WTC11 (cell line): ENCODE measurements at regions not wholly inside any gene's neighbourhood (a gene's known extent, or its start where the extent isn't known, plus 50 kb on each side); places are given as distances from the start of the nearest gene placed in this dataset.
A peak's percentile ranks its signal among the peaks of the same experiment; 100 is the strongest.
"Not testable (repeated sequence)": the region's sequence is repeated elsewhere in the genome, so short reads cannot be mapped to it uniquely, and the experiment has no call there.

ENCODE experiments used
- ATAC-seq: fragments of 200-7000 bp; cut with Tn5 transposase; 2 replicates; pipeline ENCODE4 v1.10.0; 2021; ENCODE audit warnings: mild to moderate bottlenecking, moderate library complexity
- CTCF ChIA-PET: fragments of 300-600 bp; sonication (Branson Sonifier 250); formaldehyde crosslinking; loops from one replicate; lab custom pipeline; 2021; ENCODE audit warnings: antibody characterized with exemption; lab: Charles Lee
- POLR2A ChIA-PET: fragments of 350-600 bp; sonication (Branson Sonifier 250); formaldehyde crosslinking; loops from one replicate; lab custom pipeline; 2021; ENCODE audit warnings: antibody characterized with exemption; lab: Charles Lee
- DNase-seq: peaks from one replicate; pipeline ENCODE4 v3.0.0; 2021; ENCODE audit warnings: low spot score
- H3K27ac Mint-ChIP-seq: 2 replicates; pipeline ENCODE4 v1.8.0; 2021; ENCODE audit warnings: mixed read lengths
- H3K27me3 Mint-ChIP-seq: 2 replicates; pipeline ENCODE4 v1.8.0; 2021; ENCODE audit warnings: low read depth, mild to moderate bottlenecking, moderate library complexity, mixed read lengths
- H3K36me3 Mint-ChIP-seq: 2 replicates; pipeline ENCODE4 v1.8.0; 2021; ENCODE audit warnings: mixed read lengths
- H3K4me1 Mint-ChIP-seq: 2 replicates; pipeline ENCODE4 v1.8.0; 2022; ENCODE audit warnings: mixed read lengths
- H3K4me3 Mint-ChIP-seq: 2 replicates; pipeline ENCODE4 v1.8.0; 2021; ENCODE audit warnings: mild to moderate bottlenecking, moderate library complexity, mixed read lengths
- H3K9me3 Mint-ChIP-seq: 2 replicates; pipeline ENCODE4 v1.8.0; 2021; ENCODE audit warnings: mixed read lengths
- CREB1 ChIP-seq: sonication (generic); formaldehyde crosslinking; IDR thresholded peaks from 2 replicates; pipeline ENCODE4 v1.8.0; 2023; ENCODE audit warnings: mild to moderate bottlenecking, missing genetic modification reagents
- ESRRA ChIP-seq: sonication (generic); formaldehyde crosslinking; IDR thresholded peaks from 2 replicates; pipeline ENCODE4 v1.8.1; 2022; ENCODE audit warnings: mild to moderate bottlenecking, missing genetic modification reagents, borderline replicate concordance
- JAZF1 ChIP-seq: fragments of 250-450 bp; sonication (Bioruptor Pico); IDR thresholded peaks from 2 replicates; pipeline ENCODE4 v1.9.0; 2021; ENCODE audit warnings: moderate library complexity, mild to moderate bottlenecking, inconsistent platforms
- JUN ChIP-seq: sonication (generic); formaldehyde crosslinking; IDR thresholded peaks from 2 replicates; pipeline ENCODE4 v1.8.0; 2023; ENCODE audit warnings: mild to moderate bottlenecking, missing genetic modification reagents
- MXD4 ChIP-seq: fragments of 250-450 bp; sonication (Bioruptor Pico); IDR thresholded peaks from 2 replicates; pipeline ENCODE4 v1.8.0; 2021; ENCODE audit warnings: mild to moderate bottlenecking, moderate library complexity, borderline replicate concordance
- NFE2L1 ChIP-seq: sonication (generic); formaldehyde crosslinking; IDR thresholded peaks from 2 replicates; pipeline ENCODE4 v1.8.1; 2023; ENCODE audit warnings: missing genetic modification reagents
- NFYB ChIP-seq: sonication (generic); formaldehyde crosslinking; conservative IDR thresholded peaks from 2 replicates; pipeline ENCODE4 v1.8.0; 2022; ENCODE audit warnings: low read depth, missing genetic modification reagents
- NR3C1 ChIP-seq: sonication (generic); formaldehyde crosslinking; conservative IDR thresholded peaks from 2 replicates; pipeline ENCODE4 v1.8.1; 2023; ENCODE audit warnings: low read depth, mild to moderate bottlenecking, missing genetic modification reagents
- RELA ChIP-seq: sonication (generic); formaldehyde crosslinking; IDR thresholded peaks from 2 replicates; pipeline ENCODE4 v1.8.1; 2022; ENCODE audit warnings: missing genetic modification reagents, mild to moderate bottlenecking, borderline replicate concordance
- ZNF263 ChIP-seq: sonication (generic); formaldehyde crosslinking; IDR thresholded peaks from 2 replicates; pipeline ENCODE4 v1.8.1; 2022; ENCODE audit warnings: low read depth, mild to moderate bottlenecking, moderate library complexity, missing genetic modification reagents
- ZNF671 ChIP-seq: fragments of 250-450 bp; sonication (Bioruptor Pico); IDR thresholded peaks from 2 replicates; pipeline ENCODE4 v1.8.0; 2021; ENCODE audit warnings: mild to moderate bottlenecking
- TF ChIP-seq, protein P1 (sequence below): sonication (generic); formaldehyde crosslinking; IDR thresholded peaks from 2 replicates; pipeline ENCODE4 v1.8.0; 2023; ENCODE audit warnings: missing genetic modification reagents, mild to moderate bottlenecking, borderline replicate concordance
- TF ChIP-seq, protein P2 (sequence below): fragments of 250-450 bp; sonication (Bioruptor Pico); IDR thresholded peaks from 2 replicates; pipeline ENCODE4 v1.9.0; 2021; ENCODE audit warnings: mild to moderate bottlenecking
- TF ChIP-seq, protein P3 (sequence below): fragments of 250-450 bp; sonication (Bioruptor Pico); IDR thresholded peaks from 2 replicates; pipeline ENCODE4 v2.1.2; 2022; ENCODE audit warnings: mild to moderate bottlenecking, moderate library complexity
- TF ChIP-seq, protein P4 (sequence below): sonication (generic); formaldehyde crosslinking; IDR thresholded peaks from 2 replicates; pipeline ENCODE4 v1.8.1; 2023; ENCODE audit warnings: mild to moderate bottlenecking, missing genetic modification reagents, borderline replicate concordance
- TF ChIP-seq, protein P5 (sequence below): fragments of 250-450 bp; sonication (Bioruptor Pico); IDR thresholded peaks from 2 replicates; pipeline ENCODE4 v1.9.0; 2021; ENCODE audit warnings: mild to moderate bottlenecking, borderline replicate concordance
- TF ChIP-seq, protein P6 (sequence below): sonication (generic); formaldehyde crosslinking; IDR thresholded peaks from 2 replicates; pipeline ENCODE4 v1.8.1; 2023; ENCODE audit warnings: mild to moderate bottlenecking, missing genetic modification reagents

DNA sequence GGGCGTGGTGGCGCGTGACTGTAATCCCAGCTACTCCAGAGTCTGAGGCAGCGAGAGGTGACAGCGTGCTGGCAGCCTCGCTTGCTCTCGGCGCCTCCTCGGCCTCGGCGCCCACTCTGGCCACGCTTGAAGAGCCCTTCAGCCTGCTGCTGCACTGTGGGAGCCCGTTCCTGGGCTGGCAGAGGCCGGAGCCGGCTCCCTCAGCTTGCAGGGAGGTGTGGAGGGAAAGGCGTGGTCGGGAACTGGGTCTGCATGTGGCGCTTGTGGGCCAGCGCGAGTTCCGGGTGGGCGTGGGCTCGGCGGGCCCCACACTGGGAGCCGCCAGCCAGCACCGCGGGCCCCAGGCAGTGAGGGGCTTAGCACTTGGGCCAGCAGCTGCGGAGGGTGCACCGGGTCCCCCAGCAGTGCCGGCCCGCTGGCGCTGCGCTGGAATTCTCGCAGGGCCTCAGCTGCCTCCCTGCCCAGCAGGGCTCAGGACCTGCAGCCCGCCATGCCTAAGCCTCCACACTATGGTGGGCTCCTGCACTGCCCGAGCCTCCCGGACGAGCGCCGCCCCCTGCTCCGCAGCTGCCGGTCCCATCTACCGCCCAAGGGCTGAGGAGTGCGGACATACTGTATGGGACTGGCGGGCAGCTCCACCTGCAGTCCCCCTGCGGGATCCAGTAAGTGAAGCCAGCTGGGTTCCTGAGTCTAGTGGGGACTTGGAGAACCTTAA lies 1093.3 kb upstream of the CDH8 start:
- ChIA-PET CTCF (no interaction called here), POLR2A (no interaction called here)
- H3K4me3 Mint-ChIP-seq: no peak overlapping the region
- TF ChIP-seq, protein P1, sequence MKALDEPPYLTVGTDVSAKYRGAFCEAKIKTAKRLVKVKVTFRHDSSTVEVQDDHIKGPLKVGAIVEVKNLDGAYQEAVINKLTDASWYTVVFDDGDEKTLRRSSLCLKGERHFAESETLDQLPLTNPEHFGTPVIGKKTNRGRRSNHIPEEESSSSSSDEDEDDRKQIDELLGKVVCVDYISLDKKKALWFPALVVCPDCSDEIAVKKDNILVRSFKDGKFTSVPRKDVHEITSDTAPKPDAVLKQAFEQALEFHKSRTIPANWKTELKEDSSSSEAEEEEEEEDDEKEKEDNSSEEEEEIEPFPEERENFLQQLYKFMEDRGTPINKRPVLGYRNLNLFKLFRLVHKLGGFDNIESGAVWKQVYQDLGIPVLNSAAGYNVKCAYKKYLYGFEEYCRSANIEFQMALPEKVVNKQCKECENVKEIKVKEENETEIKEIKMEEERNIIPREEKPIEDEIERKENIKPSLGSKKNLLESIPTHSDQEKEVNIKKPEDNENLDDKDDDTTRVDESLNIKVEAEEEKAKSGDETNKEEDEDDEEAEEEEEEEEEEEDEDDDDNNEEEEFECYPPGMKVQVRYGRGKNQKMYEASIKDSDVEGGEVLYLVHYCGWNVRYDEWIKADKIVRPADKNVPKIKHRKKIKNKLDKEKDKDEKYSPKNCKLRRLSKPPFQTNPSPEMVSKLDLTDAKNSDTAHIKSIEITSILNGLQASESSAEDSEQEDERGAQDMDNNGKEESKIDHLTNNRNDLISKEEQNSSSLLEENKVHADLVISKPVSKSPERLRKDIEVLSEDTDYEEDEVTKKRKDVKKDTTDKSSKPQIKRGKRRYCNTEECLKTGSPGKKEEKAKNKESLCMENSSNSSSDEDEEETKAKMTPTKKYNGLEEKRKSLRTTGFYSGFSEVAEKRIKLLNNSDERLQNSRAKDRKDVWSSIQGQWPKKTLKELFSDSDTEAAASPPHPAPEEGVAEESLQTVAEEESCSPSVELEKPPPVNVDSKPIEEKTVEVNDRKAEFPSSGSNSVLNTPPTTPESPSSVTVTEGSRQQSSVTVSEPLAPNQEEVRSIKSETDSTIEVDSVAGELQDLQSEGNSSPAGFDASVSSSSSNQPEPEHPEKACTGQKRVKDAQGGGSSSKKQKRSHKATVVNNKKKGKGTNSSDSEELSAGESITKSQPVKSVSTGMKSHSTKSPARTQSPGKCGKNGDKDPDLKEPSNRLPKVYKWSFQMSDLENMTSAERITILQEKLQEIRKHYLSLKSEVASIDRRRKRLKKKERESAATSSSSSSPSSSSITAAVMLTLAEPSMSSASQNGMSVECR (CRISPR knock-in tag): no peak
- TF ChIP-seq ZNF263 (no peak), RELA (CRISPR knock-in tag) (no peak), ZNF671 (CRISPR knock-in tag) (no peak), NR3C1 (CRISPR knock-in tag) (no peak), JAZF1 (no peak), CREB1 (CRISPR knock-in tag) (no peak), NFYB (CRISPR knock-in tag) (no peak), ESRRA (no peak), NFE2L1 (CRISPR knock-in tag) (no peak), MXD4 (CRISPR knock-in tag) (no peak), JUN (no peak)
- TF ChIP-seq, protein P2, sequence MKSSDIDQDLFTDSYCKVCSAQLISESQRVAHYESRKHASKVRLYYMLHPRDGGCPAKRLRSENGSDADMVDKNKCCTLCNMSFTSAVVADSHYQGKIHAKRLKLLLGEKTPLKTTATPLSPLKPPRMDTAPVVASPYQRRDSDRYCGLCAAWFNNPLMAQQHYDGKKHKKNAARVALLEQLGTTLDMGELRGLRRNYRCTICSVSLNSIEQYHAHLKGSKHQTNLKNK: no peak
- TF ChIP-seq, protein P3, sequence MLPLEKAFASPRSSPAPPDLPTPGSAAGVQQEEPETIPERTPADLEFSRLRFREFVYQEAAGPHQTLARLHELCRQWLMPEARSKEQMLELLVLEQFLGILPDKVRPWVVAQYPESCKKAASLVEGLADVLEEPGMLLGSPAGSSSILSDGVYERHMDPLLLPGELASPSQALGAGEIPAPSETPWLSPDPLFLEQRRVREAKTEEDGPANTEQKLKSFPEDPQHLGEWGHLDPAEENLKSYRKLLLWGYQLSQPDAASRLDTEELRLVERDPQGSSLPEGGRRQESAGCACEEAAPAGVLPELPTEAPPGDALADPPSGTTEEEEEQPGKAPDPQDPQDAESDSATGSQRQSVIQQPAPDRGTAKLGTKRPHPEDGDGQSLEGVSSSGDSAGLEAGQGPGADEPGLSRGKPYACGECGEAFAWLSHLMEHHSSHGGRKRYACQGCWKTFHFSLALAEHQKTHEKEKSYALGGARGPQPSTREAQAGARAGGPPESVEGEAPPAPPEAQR (CRISPR knock-in tag): no peak
- TF ChIP-seq, protein P4, sequence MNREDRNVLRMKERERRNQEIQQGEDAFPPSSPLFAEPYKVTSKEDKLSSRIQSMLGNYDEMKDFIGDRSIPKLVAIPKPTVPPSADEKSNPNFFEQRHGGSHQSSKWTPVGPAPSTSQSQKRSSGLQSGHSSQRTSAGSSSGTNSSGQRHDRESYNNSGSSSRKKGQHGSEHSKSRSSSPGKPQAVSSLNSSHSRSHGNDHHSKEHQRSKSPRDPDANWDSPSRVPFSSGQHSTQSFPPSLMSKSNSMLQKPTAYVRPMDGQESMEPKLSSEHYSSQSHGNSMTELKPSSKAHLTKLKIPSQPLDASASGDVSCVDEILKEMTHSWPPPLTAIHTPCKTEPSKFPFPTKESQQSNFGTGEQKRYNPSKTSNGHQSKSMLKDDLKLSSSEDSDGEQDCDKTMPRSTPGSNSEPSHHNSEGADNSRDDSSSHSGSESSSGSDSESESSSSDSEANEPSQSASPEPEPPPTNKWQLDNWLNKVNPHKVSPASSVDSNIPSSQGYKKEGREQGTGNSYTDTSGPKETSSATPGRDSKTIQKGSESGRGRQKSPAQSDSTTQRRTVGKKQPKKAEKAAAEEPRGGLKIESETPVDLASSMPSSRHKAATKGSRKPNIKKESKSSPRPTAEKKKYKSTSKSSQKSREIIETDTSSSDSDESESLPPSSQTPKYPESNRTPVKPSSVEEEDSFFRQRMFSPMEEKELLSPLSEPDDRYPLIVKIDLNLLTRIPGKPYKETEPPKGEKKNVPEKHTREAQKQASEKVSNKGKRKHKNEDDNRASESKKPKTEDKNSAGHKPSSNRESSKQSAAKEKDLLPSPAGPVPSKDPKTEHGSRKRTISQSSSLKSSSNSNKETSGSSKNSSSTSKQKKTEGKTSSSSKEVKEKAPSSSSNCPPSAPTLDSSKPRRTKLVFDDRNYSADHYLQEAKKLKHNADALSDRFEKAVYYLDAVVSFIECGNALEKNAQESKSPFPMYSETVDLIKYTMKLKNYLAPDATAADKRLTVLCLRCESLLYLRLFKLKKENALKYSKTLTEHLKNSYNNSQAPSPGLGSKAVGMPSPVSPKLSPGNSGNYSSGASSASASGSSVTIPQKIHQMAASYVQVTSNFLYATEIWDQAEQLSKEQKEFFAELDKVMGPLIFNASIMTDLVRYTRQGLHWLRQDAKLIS: no peak
- TF ChIP-seq, protein P5, sequence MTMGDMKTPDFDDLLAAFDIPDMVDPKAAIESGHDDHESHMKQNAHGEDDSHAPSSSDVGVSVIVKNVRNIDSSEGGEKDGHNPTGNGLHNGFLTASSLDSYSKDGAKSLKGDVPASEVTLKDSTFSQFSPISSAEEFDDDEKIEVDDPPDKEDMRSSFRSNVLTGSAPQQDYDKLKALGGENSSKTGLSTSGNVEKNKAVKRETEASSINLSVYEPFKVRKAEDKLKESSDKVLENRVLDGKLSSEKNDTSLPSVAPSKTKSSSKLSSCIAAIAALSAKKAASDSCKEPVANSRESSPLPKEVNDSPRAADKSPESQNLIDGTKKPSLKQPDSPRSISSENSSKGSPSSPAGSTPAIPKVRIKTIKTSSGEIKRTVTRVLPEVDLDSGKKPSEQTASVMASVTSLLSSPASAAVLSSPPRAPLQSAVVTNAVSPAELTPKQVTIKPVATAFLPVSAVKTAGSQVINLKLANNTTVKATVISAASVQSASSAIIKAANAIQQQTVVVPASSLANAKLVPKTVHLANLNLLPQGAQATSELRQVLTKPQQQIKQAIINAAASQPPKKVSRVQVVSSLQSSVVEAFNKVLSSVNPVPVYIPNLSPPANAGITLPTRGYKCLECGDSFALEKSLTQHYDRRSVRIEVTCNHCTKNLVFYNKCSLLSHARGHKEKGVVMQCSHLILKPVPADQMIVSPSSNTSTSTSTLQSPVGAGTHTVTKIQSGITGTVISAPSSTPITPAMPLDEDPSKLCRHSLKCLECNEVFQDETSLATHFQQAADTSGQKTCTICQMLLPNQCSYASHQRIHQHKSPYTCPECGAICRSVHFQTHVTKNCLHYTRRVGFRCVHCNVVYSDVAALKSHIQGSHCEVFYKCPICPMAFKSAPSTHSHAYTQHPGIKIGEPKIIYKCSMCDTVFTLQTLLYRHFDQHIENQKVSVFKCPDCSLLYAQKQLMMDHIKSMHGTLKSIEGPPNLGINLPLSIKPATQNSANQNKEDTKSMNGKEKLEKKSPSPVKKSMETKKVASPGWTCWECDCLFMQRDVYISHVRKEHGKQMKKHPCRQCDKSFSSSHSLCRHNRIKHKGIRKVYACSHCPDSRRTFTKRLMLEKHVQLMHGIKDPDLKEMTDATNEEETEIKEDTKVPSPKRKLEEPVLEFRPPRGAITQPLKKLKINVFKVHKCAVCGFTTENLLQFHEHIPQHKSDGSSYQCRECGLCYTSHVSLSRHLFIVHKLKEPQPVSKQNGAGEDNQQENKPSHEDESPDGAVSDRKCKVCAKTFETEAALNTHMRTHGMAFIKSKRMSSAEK (CRISPR knock-in tag): no peak
- TF ChIP-seq, protein P6, sequence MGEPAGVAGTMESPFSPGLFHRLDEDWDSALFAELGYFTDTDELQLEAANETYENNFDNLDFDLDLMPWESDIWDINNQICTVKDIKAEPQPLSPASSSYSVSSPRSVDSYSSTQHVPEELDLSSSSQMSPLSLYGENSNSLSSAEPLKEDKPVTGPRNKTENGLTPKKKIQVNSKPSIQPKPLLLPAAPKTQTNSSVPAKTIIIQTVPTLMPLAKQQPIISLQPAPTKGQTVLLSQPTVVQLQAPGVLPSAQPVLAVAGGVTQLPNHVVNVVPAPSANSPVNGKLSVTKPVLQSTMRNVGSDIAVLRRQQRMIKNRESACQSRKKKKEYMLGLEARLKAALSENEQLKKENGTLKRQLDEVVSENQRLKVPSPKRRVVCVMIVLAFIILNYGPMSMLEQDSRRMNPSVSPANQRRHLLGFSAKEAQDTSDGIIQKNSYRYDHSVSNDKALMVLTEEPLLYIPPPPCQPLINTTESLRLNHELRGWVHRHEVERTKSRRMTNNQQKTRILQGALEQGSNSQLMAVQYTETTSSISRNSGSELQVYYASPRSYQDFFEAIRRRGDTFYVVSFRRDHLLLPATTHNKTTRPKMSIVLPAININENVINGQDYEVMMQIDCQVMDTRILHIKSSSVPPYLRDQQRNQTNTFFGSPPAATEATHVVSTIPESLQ (CRISPR knock-in tag): no peak
- no peaks in the 10 kb centered on the region for H3K27me3 Mint-ChIP-seq
- 0 out of 2 replicates have a peak, but pooled peaks cover 4% of the 10 kb centered on the region for H3K9me3 Mint-ChIP-seq
- H3K27ac Mint-ChIP-seq: no peak overlapping the region
- H3K4me1 Mint-ChIP-seq: no peaks in the 10 kb centered on the region
- DNase-seq (no peak), ATAC-seq (peak; percentile 32; the same call in 1 of the 2 replicates)
- 0 out of 2 replicates have a peak, but pooled peaks cover 2% of the 10 kb centered on the region for H3K36me3 Mint-ChIP-seq

DNA sequence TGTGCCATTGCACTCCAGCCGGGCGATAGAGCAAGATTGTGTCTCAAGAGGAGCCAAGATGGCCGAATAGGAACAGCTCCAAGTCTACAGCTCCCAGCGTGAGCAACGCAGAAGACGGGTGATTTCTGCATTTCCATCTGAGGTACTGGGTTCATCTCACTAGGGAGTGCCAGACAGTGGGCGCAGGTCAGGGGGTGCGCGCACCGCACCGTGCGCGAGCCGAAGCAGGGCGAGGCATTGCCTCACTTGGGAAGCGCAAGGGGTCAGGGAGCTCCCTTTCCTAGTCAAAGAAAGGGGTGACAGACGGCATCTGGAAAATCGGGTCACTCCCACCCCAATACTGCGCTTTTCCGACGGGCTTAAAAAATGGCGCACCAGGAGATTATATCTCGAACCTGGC lies 1083.7 kb upstream of the CDH8 start:
- H3K27ac Mint-ChIP-seq, H3K4me3 Mint-ChIP-seq, H3K27me3 Mint-ChIP-seq, CTCF ChIA-PET, DNase-seq, ATAC-seq, H3K4me1 Mint-ChIP-seq, POLR2A ChIA-PET: not testable (repeated sequence)
- peaks cover 28% of the 10 kb centered on the region for H3K9me3 Mint-ChIP-seq
- peaks cover 26% of the 10 kb centered on the region for H3K36me3 Mint-ChIP-seq
